Activated CD8-positive, alpha-beta memory T cell treated with anti-CD3 and anti-CD28 coated beads, Interleukin-2, amount 50 U/mL, for 4 hours (primary cell): ENCODE measurements at regions not wholly inside any gene's neighbourhood (a gene's known extent, or its start where the extent isn't known, plus 50 kb on each side); places are given as distances from the start of the nearest gene placed in this dataset.

ENCODE experiments used
- DNase-seq: peaks from one replicate; pipeline ENCODE4 v3.0.0-alpha.2; 2020

DNA sequence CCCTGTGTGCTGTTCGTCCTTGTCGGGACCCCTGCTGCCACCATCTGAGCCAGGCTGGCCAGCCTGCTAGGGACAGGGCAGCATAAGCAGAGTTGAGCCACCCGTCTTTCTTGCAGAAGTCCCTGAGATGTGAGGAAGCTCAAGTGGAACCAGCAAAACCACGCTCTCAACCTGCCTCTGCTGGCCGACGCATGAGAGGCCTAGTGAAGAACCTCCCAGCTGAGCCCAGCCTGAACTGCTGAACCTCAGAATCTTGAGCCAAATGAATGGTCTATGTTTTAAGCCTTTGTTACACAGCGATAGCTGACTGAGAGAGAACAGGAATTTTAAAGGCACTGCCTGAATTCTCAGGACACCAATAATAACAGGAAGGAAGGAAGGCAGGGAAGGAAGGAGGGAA lies 98.9 kb upstream of the ADRA2C start:
- no peak for DNase-seq

DNA sequence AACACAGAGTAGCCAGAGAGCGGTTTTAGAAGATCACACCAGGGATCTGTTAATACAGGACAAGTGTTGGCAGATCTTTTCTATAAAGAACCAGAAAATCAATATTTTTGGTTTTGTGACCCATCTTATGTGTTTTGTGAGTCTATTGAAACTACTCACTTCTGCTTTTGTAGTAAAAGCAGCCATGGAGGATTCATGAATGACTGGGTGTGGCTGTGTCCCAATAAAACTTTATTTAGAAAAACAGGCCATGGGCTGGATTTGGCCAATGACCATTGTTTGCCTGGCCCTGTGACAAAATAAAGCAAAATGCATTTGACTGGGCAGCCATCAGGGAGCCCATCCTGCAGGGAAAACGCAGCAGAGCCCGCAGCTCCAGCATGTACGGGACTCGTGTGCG lies 99.9 kb upstream of the ADRA2C start:
- no peak for DNase-seq

GRCh38 chr4:3665360-3665891 lies 100.8 kb upstream of the ADRA2C start:
- DNase-seq: no peak

- DNase-seq: no peak
Measured at GRCh38 chr4:3663791-3664190, 102.4 kb upstream of the ADRA2C start.

DNA sequence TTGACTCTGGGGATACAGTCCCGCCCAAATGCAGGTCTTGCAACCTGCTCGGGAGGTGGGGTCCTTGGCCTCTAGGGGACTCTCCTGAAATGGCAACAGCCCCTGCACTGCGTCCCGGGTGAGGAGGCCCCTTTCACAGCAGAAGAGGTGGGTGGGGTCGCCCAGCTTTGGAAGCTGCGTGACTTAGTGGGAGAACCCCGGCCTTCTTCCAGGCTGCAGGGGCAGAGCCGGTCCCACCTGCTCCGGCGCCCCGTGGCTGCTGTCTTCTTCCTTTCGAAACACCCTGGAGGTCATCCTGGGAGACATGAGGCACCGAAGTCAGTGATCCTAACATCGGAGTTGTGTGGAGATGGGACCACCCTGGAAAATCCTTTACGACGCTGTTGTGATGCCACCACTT lies 103.7 kb upstream of the ADRA2C start:
- no peak for DNase-seq

- DNase-seq: no peak
Measured at GRCh38 chr4:3661989-3662388, 104.2 kb upstream of the ADRA2C start.

GRCh38 chr4:3660928-3661515 lies 105.2 kb upstream of the ADRA2C start:
- no peak for DNase-seq

DNA sequence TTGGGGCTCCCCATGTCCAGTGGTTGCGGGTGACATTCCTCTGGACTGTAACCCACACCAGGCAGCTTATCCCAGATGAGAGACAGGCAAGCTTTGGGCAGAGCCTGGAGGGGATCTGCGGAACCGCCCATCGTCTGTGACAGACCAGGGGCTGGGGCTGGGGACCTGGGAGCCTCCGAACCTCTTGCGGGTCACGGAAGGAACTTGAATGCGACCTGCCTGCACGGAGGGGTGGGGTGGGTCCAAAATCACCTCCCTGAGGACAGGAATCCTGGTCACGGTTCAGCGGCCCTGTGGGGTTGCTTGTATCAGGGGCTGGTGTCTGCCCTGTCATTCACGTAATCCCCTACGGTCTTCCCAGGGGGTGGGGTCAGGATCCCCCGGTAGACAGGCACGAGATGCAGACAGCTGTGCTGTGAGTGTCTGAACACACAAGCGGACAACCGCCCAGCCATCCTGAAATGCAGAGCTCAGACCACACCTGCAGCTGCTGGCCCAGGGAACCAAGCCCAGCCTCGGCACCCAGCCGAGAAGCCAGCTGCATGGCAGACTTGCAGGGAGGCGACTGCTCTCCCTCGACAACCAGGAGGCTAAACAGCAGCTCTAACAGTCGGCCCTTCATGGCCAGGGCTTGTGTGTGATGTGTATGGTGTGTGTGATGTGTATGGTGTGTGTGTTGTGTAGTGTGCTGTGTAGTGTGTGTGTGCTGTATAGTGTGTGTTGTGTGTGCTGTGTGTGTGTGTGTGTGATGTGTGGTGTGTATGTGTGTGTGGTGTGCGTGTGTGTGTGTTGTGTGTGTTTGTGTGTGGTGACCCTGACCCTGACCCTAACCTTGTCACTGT lies 105.9 kb upstream of the ADRA2C start:
- no peak for DNase-seq

DNA sequence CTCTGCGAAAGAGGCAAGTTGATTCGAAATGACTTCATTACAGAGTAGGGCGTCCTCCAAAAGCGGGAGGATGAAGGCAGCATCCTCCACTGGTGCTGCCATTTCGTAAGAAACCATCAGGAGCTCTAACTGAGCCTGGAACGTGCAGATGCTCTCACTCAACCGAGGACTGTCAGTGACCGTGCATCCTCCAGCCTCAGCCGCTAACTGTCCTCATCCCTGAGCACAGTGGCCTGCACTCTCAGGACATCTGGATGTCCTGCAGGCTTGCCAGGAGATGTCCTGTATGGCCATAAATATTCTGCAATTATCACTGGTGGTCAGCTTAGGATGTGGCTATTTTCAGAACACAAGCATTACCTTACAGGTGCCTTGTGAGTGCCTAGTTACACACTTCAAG lies 107.1 kb upstream of the ADRA2C start:
- no peak for DNase-seq

GRCh38 chr4:3658530-3658913 lies 107.7 kb upstream of the ADRA2C start:
- DNase-seq: no peak

DNA sequence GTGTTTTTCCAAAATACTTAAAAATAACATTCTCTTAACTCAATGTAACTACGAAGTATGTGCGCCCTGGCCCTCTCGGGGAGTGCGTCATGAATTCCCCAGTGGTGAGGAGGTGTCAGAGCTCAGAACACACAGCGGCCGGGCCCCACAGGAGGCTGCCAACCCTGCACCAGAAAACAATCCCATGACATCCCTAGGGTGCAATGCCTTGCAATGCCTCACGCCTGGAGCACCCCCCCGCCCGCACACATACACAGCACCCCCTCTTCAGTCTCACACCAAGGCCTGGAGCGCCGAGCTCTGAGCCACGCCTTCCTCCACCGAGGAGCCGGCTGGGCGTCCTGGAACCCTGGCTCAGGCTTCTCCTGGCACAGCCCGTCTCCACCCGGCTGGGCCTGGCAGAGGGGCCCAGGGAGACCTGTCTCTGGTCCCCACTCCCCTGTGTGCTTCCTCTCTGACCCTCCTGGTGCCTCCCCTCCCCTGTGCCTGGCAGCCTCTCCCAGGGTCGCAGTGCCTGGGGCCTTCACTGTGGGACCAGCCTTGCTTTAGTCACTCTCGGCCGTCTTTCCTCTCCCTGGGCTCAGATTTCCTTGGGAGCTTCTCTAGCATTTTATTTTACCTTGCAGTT lies 108.2 kb upstream of the ADRA2C start:
- no peak for DNase-seq

DNA sequence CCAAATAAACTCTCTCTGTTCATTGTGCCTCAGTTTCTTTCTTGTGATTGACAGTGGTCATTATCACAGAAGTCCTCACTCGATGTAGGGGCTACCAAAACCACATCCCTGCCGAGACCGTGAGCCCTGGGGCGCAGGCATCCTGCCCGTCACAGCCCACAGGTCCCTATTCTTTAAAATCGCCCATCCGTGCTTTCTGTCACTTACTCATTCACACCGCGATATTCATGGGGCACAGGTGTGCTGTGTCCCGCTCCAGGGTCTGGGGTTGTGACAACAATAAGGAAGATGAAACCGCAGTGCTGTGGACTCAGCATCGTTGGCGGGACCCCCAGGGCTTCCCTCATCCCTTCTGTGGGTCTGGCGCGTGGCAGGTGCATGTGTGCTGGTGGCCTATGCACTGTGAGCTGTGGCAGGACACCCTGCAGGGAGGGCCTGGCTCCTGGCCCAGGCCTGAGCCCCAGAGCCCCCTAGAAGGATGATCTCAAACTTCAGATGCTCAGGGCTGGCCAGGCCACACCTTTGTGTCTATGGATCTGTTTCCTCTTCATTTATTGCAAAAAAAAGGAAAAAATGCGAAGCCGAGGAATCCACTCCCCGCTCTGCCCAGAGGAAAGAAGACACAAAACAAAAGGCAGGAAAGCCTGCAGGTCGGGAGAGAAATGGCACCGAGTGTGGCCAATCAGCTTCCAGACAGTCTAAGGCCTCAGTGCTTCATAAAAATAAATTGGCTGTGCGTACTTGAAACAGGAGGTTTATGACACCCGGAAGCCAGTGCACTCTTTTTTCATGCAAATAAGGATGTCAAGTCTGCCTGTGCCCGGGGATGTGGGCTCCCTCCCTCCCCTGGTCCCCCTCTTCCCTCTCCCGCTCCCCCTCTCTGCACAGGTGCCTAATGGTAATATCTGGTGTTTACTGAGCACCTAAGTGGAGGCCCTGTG lies 109.5 kb upstream of the ADRA2C start:
- no peak for DNase-seq

GRCh38 chr4:3655963-3656362 lies 110.2 kb upstream of the ADRA2C start:
- no peak for DNase-seq

DNA sequence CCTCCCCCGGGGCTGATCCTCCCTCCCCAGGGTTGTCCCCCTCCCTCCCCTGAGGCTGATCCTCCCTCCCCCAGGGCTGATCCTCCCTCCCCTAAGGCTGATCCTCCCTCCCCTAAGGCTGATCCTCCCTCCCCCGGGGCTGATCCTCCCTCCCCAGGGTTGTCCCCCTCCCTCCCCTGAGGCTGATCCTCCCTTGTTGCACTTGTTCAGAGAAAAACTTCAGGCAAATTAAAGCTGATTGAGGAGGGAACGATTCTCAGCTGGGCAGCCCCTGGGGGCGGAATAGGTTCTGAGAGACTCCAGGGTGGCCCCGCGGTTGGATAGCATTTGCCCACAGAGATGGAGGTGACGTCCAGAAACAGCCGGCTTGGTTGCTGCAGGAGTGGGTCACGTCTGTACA lies 110.7 kb upstream of the ADRA2C start:
- DNase-seq: no peak

DNA sequence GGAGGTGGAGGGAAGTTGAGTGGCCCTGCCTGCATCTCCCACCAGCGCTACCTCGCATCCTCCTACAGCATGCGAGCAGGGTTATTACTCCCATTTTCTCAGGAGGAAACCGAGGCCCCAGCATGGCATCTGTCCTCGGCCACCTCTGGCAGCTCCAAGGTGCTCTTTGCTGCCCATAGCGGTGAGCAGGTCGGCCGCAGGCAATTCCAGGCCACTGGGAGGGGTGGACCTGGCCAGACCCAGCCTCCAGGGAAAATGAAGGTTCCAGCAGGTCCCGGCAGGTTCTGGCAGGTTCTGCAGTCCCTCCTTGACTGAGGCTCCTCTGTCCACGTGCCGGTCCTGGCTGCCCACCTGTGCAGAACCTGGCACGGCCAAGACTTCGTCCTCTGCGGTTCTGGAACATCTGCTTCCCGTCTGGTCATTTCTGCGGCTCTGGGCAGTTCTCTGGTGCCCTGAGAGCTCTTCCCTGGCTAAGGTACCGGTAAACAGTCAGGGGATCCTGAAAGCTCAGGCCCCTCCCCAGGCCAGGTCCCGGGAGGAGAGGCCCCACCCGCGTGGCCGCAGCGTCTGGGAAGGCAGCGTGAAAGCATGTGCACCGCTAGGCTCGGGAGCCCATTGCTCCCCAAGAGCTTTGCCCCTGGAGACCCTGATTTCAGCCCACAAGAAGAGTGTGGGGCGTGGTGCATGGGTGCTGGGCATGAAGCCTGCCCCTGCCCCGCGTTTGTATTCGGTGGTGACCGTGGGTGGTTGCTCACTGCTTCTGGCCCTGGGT lies 112.0 kb upstream of the ADRA2C start:
- DNase-seq: no peak

DNA sequence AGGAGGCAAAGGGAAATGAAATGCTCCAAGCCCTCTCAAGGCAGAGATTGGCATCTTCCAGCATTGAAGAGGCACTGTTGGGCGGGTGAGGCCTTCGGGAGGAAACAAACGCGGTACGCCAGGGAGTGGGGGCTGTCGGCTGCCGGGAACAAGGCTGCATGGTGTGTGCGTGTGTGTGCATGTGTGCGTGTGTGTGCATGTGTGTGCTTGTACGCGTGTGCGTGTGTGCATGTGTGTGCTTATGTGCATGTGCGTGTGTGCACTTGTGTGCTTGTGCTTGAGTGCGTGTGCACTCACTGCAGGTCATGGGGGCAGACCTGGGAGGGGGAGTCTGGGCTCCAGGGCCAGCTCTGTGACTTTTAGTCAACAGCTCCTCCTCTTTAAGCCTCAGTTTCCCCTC lies 113.6 kb upstream of the ADRA2C start:
- DNase-seq: no peak

DNA sequence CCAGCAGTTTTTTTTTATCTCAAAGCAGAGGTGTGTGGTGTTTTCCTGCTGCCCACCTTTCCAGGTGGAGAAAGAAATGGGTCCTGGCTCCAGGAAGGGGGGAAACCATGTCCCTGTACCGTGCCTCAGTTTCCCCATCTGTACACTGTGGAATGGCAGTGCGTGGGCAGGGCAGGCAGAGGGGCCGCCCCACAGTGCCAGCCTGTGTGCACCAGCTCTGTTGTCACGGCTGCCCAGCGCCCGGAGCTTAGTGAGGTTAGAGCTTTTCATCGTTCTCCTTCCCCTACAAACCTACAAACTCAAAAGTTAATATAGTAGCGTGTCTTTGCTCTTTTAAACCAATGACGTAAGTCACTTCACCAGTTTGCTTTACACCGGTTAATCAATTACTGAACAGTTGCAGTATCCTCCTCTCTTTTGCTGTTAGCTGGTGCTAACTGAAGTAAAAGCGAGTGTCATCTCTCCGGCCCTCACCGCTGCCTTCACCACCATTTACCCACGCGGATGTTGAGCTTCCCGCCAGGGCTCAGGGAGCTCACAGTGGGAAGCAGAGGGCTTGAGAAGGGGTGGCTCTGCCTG lies 114.8 kb upstream of the ADRA2C start:
- no peak for DNase-seq

DNA sequence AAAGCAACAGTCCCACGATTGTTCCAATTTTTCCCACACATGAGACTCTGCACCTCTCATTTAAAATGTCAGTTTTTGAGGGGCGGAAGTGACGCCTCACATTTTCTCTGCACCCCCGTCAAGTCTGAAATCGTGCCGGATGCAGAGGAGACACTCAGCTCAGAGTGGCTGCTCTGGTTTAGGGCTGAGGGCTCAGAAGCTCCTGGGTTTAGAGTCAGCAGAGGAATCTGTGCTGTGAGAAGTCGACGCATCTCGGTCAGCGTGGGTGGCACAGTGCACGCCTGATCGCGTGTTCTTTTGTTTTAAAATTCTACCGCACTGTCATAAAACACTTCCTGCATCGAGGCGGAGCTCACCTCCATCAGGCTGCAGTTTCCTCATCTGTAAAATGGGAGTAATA lies 116.7 kb upstream of the ADRA2C start:
- no peak for DNase-seq

DNA sequence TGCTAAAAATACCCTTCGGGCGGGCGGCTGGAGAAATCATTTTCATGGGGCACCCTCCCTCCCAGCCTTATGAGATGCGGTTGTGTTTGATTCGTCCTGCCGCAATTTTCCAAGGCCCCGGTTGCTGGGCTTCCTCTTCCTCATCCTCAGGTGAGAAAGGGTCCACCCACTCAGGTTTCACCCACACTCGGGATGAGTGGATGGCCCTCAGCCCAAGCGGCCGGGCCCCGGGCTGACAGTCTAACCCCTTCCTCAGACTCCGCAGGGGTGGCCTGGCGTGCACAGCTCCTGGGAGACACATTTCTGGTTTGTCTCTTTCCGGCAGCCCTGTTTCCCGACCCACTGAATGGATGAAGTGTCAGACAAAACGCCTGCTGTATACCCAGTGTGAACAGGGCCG lies 116.5 kb upstream of the LRPAP1 start:
- no peak for DNase-seq

GRCh38 chr4:3648195-3648594 lies 116.0 kb upstream of the LRPAP1 start:
- no peak for DNase-seq

- DNase-seq: no peak
Measured at GRCh38 chr4:3647421-3647820, 115.2 kb upstream of the LRPAP1 start.
